Mesenchymal stem cell (in vitro differentiated cells and primary cell): ENCODE measurements at regions not wholly inside any gene's neighbourhood (a gene's known extent, or its start where the extent isn't known, plus 50 kb on each side); places are given as distances from the start of the nearest gene placed in this dataset.

ENCODE experiments used
- DNase-seq: peaks from one replicate; pipeline ENCODE4 v3.0.0-alpha.2; 2013
- H2AFZ ChIP-seq: one replicate; pipeline ENCODE4 v1.6.1; 2013; ENCODE audit warnings: low read depth, mild to moderate bottlenecking, control low read depth, inconsistent platforms, low read length, moderate library complexity
- H2AK5ac ChIP-seq: 2 replicates; pipeline ENCODE4 v1.6.1; 2013; ENCODE audit warnings: low read length, moderate library complexity, mild to moderate bottlenecking, inconsistent platforms; ENCODE audit not compliant: severe bottlenecking
- H2BK120ac ChIP-seq: one replicate; pipeline ENCODE4 v1.6.1; 2013; ENCODE audit warnings: low read depth, mild to moderate bottlenecking, inconsistent platforms, low read length, moderate library complexity
- H2BK12ac ChIP-seq, 2 experiments: one replicate each; pipeline ENCODE4 v1.6.1; 2013; ENCODE audit warnings: inconsistent platforms in 2 of 2, low read length in 2 of 2, mild to moderate bottlenecking in 2 of 2, moderate library complexity in 2 of 2, control low read depth in 1 of 2
- H2BK15ac ChIP-seq: one replicate; pipeline ENCODE4 v1.6.1; 2013; ENCODE audit warnings: mild to moderate bottlenecking, low read depth, inconsistent platforms; ENCODE audit not compliant: poor library complexity, severe bottlenecking
- H2BK5ac ChIP-seq: 2 replicates; pipeline ENCODE4 v1.6.1; 2013; ENCODE audit warnings: low read depth, mild to moderate bottlenecking, low read length, control low read depth, inconsistent platforms; ENCODE audit not compliant: poor library complexity, severe bottlenecking
- H3K14ac ChIP-seq, 2 experiments: one replicate each; pipeline ENCODE4 v1.6.1; 2013; ENCODE audit warnings: inconsistent platforms in 2 of 2, low read length in 2 of 2, control low read depth in 1 of 2, mild to moderate bottlenecking in 1 of 2, moderate library complexity in 1 of 2
- H3K18ac ChIP-seq, 2 experiments: one replicate each; pipeline ENCODE4 v1.6.1; 2013; ENCODE audit warnings: inconsistent platforms in 2 of 2, low read length in 2 of 2, control low read depth in 1 of 2, low read depth in 1 of 2, mild to moderate bottlenecking in 1 of 2
- H3K23ac ChIP-seq, 2 experiments: one replicate each; pipeline ENCODE4 v1.6.1; 2013; ENCODE audit warnings: inconsistent platforms in 2 of 2, low read length in 2 of 2, mild to moderate bottlenecking in 2 of 2, moderate library complexity in 2 of 2, control low read depth in 1 of 2
- H3K27ac ChIP-seq: 2 replicates; pipeline ENCODE4 v1.5.1; 2013; ENCODE audit warnings: mild to moderate bottlenecking, moderate library complexity, low read length, control low read depth, inconsistent platforms; ENCODE audit not compliant: poor library complexity, severe bottlenecking
- H3K27me3 ChIP-seq, 2 experiments: 2 replicates each; pipeline versions ENCODE4 v1.6.1 to v1.7.0; 2013; ENCODE audit warnings: low read length in 2 of 2, mild to moderate bottlenecking in 2 of 2, moderate library complexity in 2 of 2, control low read depth in 1 of 2, inconsistent platforms in 1 of 2; ENCODE audit not compliant: control insufficient read depth in 1 of 2, insufficient read depth in 1 of 2
- H3K36me3 ChIP-seq, 2 experiments: 2 replicates each; pipeline versions ENCODE4 v1.6.1 to v1.7.0; 2013; ENCODE audit warnings: low read length in 2 of 2, control low read depth in 1 of 2, inconsistent platforms in 1 of 2, low read depth in 1 of 2, mild to moderate bottlenecking in 1 of 2; ENCODE audit not compliant: insufficient read depth in 2 of 2, control insufficient read depth in 1 of 2
- H3K4ac ChIP-seq, 2 experiments: one replicate each; pipeline ENCODE4 v1.6.1; 2013; ENCODE audit warnings: inconsistent platforms in 2 of 2, low read length in 2 of 2, mild to moderate bottlenecking in 2 of 2, moderate library complexity in 2 of 2, control low read depth in 1 of 2, low read depth in 1 of 2
- H3K4me1 ChIP-seq: 2 replicates; pipeline ENCODE4 v1.6.1; 2013; ENCODE audit warnings: low read depth, low read length, control low read depth; ENCODE audit not compliant: control insufficient read depth, insufficient read depth
- H3K4me2 ChIP-seq: 2 replicates; pipeline ENCODE4 v1.6.1; 2013; ENCODE audit warnings: low read length, mild to moderate bottlenecking, inconsistent platforms; ENCODE audit not compliant: poor library complexity, severe bottlenecking
- H3K4me3 ChIP-seq, 2 experiments: 2 replicates each; pipeline versions ENCODE4 v1.5.1 to v1.7.0; 2013; ENCODE audit warnings: low read length in 2 of 2, mild to moderate bottlenecking in 2 of 2, control low read depth in 1 of 2, low read depth in 1 of 2; ENCODE audit not compliant: insufficient read depth in 1 of 2
- H3K79me1 ChIP-seq: replicated peaks from 2 replicates; pipeline ENCODE4 v1.6.1; 2013; ENCODE audit warnings: mild to moderate bottlenecking, control low read depth, low read length, inconsistent platforms; ENCODE audit not compliant: poor library complexity, severe bottlenecking
- H3K9ac ChIP-seq: 2 replicates; pipeline ENCODE4 v1.7.0; 2013; ENCODE audit warnings: mild to moderate bottlenecking, low read length, moderate library complexity
- H3K9me3 ChIP-seq: 2 replicates; pipeline ENCODE4 v1.7.0; 2013; ENCODE audit warnings: mild to moderate bottlenecking, low read length; ENCODE audit not compliant: control insufficient read depth
- H4K8ac ChIP-seq: one replicate; pipeline ENCODE4 v1.6.1; 2013; ENCODE audit warnings: inconsistent platforms, mild to moderate bottlenecking, low read length, moderate library complexity
- H4K91ac ChIP-seq: one replicate; pipeline ENCODE4 v1.6.1; 2013; ENCODE audit warnings: mild to moderate bottlenecking, low read length, inconsistent platforms
- WGBS: methylation state at CpG from one replicate; pipeline ENCODE4 v1.1.7; 2013; ENCODE audit warnings: mixed read lengths; 5-methylcytosine and 5-hydroxymethylcytosine counted together

DNA sequence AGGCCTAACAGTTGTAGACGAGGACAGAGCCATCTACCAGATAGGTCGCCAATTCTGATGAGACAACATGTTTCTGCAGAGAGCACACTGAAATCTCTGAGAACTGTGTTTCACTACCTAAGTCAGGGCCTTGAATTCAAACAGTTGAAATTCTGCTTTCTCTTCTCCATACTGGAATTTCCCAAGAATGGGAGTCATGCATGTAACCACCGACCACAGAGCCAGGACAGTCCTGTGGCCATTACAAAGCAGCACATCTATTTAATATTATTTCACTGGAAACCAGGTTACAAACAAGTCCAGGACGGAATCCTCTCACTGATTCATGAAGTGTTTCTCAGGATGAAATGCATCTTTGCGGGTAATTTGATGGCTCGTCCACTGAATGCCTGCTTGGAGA is 62.0 kb upstream of the ST8SIA6 start:
- Histone ChIP-seq H3K9me3 (no peaks in the 10 kb centered on the region), H3K27me3 (no peaks in the 10 kb centered on the region), H3K23ac (no peak overlapping the region), H4K8ac (no peak overlapping the region), H3K4me3 (no peak overlapping the region), H2AFZ (no peak overlapping the region), H2BK15ac (no peak overlapping the region), H3K4me2 (no peak overlapping the region), H3K27ac (peak overlapping the region; percentile 64), H3K14ac (no peak overlapping the region), H3K9ac (no peak overlapping the region), H3K18ac (no peak overlapping the region), H3K4ac (no peak overlapping the region), H3K79me1 (no peaks in the 10 kb centered on the region), H2AK5ac (peak overlapping the region; percentile 41), H2BK12ac (no peak overlapping the region), H2BK120ac (no peak overlapping the region), H3K4me1 (peaks cover 8% of the 10 kb centered on the region), H4K91ac (no peak overlapping the region), H2BK5ac (no peak overlapping the region), H3K36me3 (no peaks in the 10 kb centered on the region)
- peak; percentile 68 for DNase-seq
- WGBS, result 79% methylated on average over 6 of the region's 6 CpGs

DNA sequence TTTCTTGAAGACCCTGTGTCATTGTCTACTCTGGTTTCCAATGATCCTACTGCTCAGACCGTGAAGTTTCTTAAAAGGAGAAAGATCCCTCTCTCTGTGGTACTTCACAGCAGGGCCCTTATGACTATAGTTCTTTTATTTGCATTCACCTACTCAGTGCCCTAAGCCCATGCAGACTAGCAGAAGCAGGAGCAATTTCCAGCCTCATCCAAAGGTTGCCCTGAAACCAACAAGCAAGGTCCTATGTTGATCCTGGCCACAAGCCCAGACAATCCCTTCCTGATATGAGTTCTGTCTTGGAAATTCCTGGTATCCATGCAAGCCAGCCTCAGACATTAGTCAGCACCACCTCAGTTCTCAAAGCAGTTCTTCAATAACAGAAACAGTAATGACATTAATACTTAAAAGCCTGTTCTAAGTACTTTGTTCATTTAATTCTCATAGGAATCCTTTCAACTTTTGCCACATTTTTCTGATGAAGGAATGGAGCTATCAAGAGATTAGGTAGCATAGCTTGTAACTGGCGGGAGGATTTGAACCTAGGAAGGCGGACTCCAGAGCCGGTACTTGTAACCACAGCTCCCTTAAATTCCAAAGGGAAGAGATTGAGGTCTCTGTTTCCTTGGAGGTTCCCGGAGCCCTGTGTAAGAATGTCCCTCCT is 58.1 kb upstream of the ST8SIA6 start:
- Histone ChIP-seq H3K4ac (no peak overlapping the region), H3K4me3 (no peak overlapping the region), H3K9me3 (no peaks in the 10 kb centered on the region), H3K27ac (peak overlapping the region; percentile 97), H3K4me1 (peaks cover 13% of the 10 kb centered on the region), H3K36me3 (no peaks in the 10 kb centered on the region), H3K23ac (no peak overlapping the region), H3K79me1 (no peaks in the 10 kb centered on the region), H3K27me3 (no peaks in the 10 kb centered on the region), H4K91ac (no peak overlapping the region), H2BK15ac (no peak overlapping the region), H3K4me2 (peak overlapping the region; percentile 49), H2BK120ac (no peak overlapping the region), H4K8ac (no peak overlapping the region), H3K18ac (no peak overlapping the region), H3K9ac (peak overlapping the region; percentile 42), H3K14ac (no peak overlapping the region), H2AK5ac (no peak overlapping the region), H2AFZ (no peak overlapping the region), H2BK12ac (peak overlapping the region in 1 of 2 experiments; percentile 34), H2BK5ac (peak overlapping the region; percentile 91)
- 28% methylated on average over 5 of the region's 5 CpGs for WGBS
- peak; percentile 92 for DNase-seq

DNA sequence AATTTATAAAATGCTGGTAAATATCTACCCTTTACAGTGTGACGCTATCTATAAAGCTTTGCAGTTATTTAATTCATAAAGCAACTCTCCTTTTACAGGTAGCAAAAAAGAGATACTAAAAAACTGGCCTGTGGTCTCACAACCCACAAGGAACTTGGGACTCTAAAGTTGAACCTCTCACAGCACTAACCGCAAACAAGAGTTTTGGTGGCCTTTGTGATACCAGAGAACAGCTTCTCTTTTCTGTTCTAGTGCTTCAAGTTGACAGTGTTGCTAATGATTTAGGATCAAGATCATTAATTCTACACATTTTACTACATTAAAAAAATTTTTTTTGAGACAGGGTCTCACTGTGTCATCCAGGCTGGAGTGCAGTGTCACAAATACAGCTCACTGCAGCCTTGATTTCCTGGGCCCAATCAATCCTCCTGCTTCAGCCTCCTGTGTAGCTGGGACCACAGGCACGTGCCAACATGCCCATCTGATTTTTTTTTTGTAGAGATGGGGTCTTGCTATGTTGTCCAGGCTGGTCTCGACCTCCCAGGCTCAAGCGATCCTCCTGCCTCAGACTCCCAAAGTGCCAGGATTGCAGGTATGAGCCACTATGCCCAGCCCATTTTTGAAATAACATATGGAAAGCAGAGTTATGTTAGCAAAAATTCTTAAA is 56.0 kb upstream of the ST8SIA6 start:
- Histone ChIP-seq H2BK120ac (no peak overlapping the region), H3K18ac (peak overlapping the region in 1 of 2 experiments; percentile 69), H2AK5ac (peak overlapping the region; percentile 47), H3K4me3 (no peak overlapping the region), H2AFZ (no peak overlapping the region), H3K27ac (peak overlapping the region; percentile 56), H3K9ac (no peak overlapping the region), H4K91ac (no peak overlapping the region), H3K9me3 (no peaks in the 10 kb centered on the region), H3K4me2 (no peak overlapping the region), H3K79me1 (no peaks in the 10 kb centered on the region), H3K4me1 (peaks cover 13% of the 10 kb centered on the region), H2BK5ac (no peak overlapping the region), H4K8ac (no peak overlapping the region), H2BK15ac (no peak overlapping the region), H3K14ac (no peak overlapping the region), H3K27me3 (no peaks in the 10 kb centered on the region), H3K36me3 (no peaks in the 10 kb centered on the region), H3K23ac (no peak overlapping the region), H3K4ac (no peak overlapping the region), H2BK12ac (no peak overlapping the region)
- WGBS, result 81% methylated on average over 2 of the region's 5 CpGs
- DNase-seq, result no peak

DNA sequence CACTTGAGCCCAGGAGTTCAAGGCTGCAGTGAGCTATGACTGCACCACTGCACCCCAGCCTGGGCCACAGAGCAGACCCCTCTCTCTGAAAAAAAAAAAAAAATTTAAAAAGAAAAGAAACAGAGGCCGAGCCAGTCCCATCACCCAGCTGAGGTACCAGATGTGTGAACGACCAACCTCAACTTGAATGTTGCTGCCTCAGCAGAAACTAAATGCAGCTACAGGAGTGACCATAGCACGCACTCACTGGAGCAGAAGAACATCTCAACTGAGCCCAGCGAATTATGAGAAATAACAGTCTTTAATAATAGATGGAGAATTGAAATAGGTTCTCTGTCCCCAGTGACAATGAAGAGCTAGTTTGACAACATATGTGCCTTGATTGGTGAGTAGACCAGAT is 53.1 kb upstream of the ST8SIA6 start:
- DNase-seq, result no peak
- no peak overlapping the region for H2BK5ac ChIP-seq
- H3K27ac ChIP-seq, result no peak overlapping the region
- peaks cover 11% of the 10 kb centered on the region for H3K4me1 ChIP-seq
- H3K4ac ChIP-seq, result no peak overlapping the region
- H2AFZ ChIP-seq, result no peak overlapping the region
- no peak overlapping the region for H2BK12ac ChIP-seq
- H3K9me3 ChIP-seq, result no peaks in the 10 kb centered on the region
- H3K4me3 ChIP-seq, result no peak overlapping the region
- no peaks in the 10 kb centered on the region for H3K27me3 ChIP-seq
- H3K36me3 ChIP-seq, result no peaks in the 10 kb centered on the region
- no peak overlapping the region for H2AK5ac ChIP-seq
- H4K8ac ChIP-seq, result no peak overlapping the region
- H3K79me1 ChIP-seq, result no peaks in the 10 kb centered on the region
- no peak overlapping the region for H3K14ac ChIP-seq
- 97% methylated on average over 4 of the region's 4 CpGs for WGBS
- no peak overlapping the region for H3K18ac ChIP-seq
- H3K4me2 ChIP-seq, result no peak overlapping the region
- H4K91ac ChIP-seq, result no peak overlapping the region
- no peak overlapping the region for H2BK120ac ChIP-seq
- H3K9ac ChIP-seq, result no peak overlapping the region
- no peak overlapping the region for H2BK15ac ChIP-seq
- H3K23ac ChIP-seq, result no peak overlapping the region
